ENCODE measurements at regions not wholly inside any gene's neighbourhood (a gene's known extent, or its start where the extent isn't known, plus 50 kb on each side); places are given as distances from the start of the nearest gene placed in this dataset.

DNA sequence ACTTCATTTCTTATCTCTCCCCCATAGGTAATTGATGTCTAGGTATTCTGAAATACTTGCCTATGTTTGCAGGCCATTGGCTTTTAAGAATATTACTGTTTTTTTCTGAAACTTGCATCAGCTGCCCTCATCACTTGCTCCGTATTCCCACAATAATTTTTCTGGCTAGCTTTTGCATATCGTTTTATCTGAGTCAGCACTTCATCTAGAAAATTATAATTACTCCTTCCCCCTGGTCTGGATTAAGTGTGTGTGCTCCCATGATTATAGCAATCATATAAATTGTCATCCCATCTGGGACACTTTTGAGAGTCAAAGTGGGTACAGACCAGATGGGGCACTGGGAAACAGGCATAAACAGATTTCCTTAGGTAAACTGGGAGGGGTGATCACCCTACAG is 583.2 kb upstream of the B3GALT2 start (continued):
- TF ChIP-seq KLF1 (tag; IDR thresholded peaks at IDR 0.05) (no peak), WHSC1 (IDR thresholded peaks at IDR 0.05; ENCODE audit: low read length) (no peak)

DNA sequence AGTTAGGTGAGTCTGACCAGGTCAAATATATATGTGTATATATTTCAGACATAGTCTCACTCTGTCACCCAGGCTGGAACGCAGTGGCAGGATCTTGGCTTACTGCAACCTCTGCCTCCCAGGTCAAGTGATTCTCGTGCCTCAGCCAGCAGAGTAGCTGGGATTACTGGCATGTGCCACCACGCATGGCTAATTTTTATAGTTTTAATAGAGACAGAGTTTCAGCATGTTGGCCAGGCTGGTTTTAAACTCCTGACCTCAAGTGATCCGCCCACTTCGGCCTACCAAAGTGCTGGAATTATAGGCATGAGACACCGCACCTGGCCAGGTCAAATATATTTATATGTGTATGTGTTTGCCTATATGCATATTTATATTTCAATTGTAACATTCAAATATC is 581.5 kb upstream of the B3GALT2 start:
- in situ Hi-C loops (cut with MboI) = no loop called here
- BruUV-seq (replicated peaks) = no TSS peak
- no peaks in the 10 kb centered on the region for H4K20me1 ChIP-seq (replicated peaks; ENCODE audit: control insufficient read depth, insufficient read depth, low read length)
- H3K4me2 ChIP-seq (ENCODE audit: insufficient read depth, low read length) = no peak overlapping the region
- no peaks in the 10 kb centered on the region for H3K4me1 ChIP-seq (replicated peaks in 1 of 2; ENCODE audit: control insufficient read depth in 2 of 2, insufficient read depth in 2 of 2, low read length in 2 of 2)
- ATAC-seq (no peak), DNase-seq (ENCODE audit: extremely low read depth in 1 of 4, low spot score in 3 of 4) (no peak), FAIRE-seq (no peak)
- H3K9ac ChIP-seq (ENCODE audit: insufficient read depth in 1 of 2, low read depth in 2 of 2, low read length in 2 of 2) = no peak overlapping the region
- no peaks in the 10 kb centered on the region for H3K27me3 ChIP-seq (ENCODE audit: control insufficient read depth in 2 of 2, insufficient read depth in 2 of 2, low read length in 2 of 2)
- no peaks in the 10 kb centered on the region for H3K9me1 ChIP-seq (ENCODE audit: control insufficient read depth, insufficient read depth, low read length)
- H3K79me2 ChIP-seq (ENCODE audit: control insufficient read depth, insufficient read depth, low read length) = no peaks in the 10 kb centered on the region
- intact Hi-C loops (cut with micrococcal nuclease) = no loop called here
- no peak overlapping the region for H3K27ac ChIP-seq (ENCODE audit: extremely low read depth, low read depth, low read length)
- H3K4me3 ChIP-seq = no peak overlapping the region
- H3K36me3 ChIP-seq (ENCODE audit: control insufficient read depth, insufficient read depth, low read length) = no peaks in the 10 kb centered on the region
- H2AFZ ChIP-seq (ENCODE audit: low read depth, low read length) = no peak overlapping the region
- ChIA-PET POLR2A (no interaction called here), CTCF (ENCODE audit: low intra/inter-chr PET ratio) (no interaction called here)
- 1% methylated on average over 6 of the region's 6 CpGs for WGBS (ENCODE audit: insufficient coverage, low coverage, missing lambda C conversion rate)
- 0 out of 2 replicates have a peak, but pooled peaks cover 2% of the 10 kb centered on the region for H3K9me3 ChIP-seq (replicated peaks; ENCODE audit: control insufficient read depth, insufficient read depth, low read depth, low read length)
- TF ChIP-seq RFX5 (IDR thresholded peaks at IDR 0.05; ENCODE audit: low read depth, low read length) (no peak), C11orf30 (IDR thresholded peaks at IDR 0.05; ENCODE audit: low read depth) (no peak), NR2F6 (CRISPR knock-in tag; IDR thresholded peaks at IDR 0.05) (no peak), ZBTB33 (CRISPR knock-in tag; IDR thresholded peaks at IDR 0.05) (no peak), HOXB6 (CRISPR knock-in tag; IDR thresholded peaks at IDR 0.05; ENCODE audit: borderline replicate concordance) (no peak), PCBP2 (IDR thresholded peaks at IDR 0.05; ENCODE audit: low read depth, low read length, poor library complexity, severe bottlenecking) (no peak), ZNF384 (IDR thresholded peaks at IDR 0.05; ENCODE audit: low read depth, low read length) (no peak), ZNF398 (CRISPR knock-in tag; IDR thresholded peaks at IDR 0.05) (no peak), DLX4 (CRISPR knock-in tag; IDR thresholded peaks at IDR 0.05) (no peak), ZNF41 (CRISPR knock-in tag; conservative IDR thresholded peaks at IDR 0.05) (no peak)
- TF ChIP-seq, protein P1, sequence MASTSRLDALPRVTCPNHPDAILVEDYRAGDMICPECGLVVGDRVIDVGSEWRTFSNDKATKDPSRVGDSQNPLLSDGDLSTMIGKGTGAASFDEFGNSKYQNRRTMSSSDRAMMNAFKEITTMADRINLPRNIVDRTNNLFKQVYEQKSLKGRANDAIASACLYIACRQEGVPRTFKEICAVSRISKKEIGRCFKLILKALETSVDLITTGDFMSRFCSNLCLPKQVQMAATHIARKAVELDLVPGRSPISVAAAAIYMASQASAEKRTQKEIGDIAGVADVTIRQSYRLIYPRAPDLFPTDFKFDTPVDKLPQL (IDR thresholded peaks at IDR 0.05; ENCODE audit: extremely low read depth, insufficient read length) = no peak
- TF ChIP-seq, protein P2, sequence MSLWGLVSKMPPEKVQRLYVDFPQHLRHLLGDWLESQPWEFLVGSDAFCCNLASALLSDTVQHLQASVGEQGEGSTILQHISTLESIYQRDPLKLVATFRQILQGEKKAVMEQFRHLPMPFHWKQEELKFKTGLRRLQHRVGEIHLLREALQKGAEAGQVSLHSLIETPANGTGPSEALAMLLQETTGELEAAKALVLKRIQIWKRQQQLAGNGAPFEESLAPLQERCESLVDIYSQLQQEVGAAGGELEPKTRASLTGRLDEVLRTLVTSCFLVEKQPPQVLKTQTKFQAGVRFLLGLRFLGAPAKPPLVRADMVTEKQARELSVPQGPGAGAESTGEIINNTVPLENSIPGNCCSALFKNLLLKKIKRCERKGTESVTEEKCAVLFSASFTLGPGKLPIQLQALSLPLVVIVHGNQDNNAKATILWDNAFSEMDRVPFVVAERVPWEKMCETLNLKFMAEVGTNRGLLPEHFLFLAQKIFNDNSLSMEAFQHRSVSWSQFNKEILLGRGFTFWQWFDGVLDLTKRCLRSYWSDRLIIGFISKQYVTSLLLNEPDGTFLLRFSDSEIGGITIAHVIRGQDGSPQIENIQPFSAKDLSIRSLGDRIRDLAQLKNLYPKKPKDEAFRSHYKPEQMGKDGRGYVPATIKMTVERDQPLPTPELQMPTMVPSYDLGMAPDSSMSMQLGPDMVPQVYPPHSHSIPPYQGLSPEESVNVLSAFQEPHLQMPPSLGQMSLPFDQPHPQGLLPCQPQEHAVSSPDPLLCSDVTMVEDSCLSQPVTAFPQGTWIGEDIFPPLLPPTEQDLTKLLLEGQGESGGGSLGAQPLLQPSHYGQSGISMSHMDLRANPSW (CRISPR knock-in tag; IDR thresholded peaks at IDR 0.05) = no peak

Data from K562 (cell line).